Islet precursor cell (in vitro differentiated cells): ENCODE measurements at regions not wholly inside any gene's neighbourhood (a gene's known extent, or its start where the extent isn't known, plus 50 kb on each side); places are given as distances from the start of the nearest gene placed in this dataset.

Experiments used
- DNase-seq: peaks from one replicate; pipeline ENCODE4 v3.0.0-alpha.2; 2018

DNA sequence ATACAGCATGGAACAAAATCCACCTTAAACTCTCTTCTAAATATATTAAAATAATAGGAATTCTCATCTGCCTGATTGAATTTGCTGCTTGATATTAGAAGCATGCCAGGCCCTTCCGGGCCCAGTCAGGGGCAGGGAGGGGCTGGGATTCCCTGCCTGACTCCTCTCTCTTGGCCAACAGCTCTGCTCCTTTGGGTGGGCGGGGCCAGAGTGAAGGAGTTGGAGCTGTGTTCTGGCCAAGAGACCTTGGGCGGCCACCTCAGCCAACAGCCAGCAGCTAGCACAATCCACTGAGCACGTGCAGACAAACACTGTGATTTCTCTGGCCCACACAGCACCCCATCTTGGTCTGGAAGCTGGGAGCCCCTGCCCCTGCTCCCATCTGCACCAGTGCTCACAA, 140.3 kb downstream of the PJA1 start:
- peak; percentile 50 for DNase-seq

DNA sequence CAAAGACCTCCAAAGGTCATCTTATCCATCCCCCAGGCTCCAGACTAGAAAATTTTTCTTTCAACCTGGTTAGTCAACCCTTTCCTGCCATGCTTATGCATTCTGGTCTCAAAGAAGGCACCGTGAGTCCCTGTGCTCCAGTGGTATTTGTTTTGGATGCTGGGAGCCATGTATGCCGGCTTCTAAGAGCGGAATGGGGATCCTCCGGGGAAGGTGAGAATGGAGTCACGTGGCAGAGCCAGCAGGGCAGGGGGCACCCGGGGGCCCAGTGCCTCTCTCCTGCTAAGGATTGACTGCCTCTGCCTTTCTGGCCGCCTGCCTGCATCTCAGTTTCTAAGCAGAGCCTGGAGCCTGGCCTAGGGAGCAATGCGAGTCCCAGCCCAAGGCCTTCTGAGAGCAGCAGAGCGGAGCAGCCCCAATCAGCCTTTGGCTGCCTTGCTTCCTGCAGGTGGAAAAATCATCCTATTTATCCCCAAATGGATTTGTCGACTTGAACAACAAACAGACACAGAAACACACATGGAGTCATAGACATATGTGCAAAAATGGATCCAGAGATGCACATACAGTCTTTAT, 141.0 kb downstream of the PJA1 start:
- peak; percentile 26 for DNase-seq

DNA sequence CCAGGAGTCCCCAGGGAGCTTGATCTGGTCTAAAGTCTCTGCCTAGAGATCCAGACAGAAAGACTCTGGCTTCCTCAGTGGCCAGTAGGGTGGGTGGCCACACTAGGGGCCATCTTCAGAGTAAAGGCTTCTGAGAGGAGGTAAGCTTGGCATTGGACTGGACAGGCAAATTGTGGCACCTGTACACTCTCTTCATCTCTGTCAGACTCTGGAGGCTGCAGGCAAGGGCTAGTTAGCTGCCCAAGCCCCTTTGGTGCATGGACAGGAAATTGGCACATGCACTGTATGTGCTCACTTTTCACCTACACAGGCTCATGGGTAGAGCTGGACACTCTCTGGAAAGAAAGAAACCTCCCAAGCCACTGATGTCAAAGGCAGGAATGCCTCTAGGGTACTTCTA, 142.8 kb downstream of the PJA1 start:
- DNase-seq = no peak

DNA sequence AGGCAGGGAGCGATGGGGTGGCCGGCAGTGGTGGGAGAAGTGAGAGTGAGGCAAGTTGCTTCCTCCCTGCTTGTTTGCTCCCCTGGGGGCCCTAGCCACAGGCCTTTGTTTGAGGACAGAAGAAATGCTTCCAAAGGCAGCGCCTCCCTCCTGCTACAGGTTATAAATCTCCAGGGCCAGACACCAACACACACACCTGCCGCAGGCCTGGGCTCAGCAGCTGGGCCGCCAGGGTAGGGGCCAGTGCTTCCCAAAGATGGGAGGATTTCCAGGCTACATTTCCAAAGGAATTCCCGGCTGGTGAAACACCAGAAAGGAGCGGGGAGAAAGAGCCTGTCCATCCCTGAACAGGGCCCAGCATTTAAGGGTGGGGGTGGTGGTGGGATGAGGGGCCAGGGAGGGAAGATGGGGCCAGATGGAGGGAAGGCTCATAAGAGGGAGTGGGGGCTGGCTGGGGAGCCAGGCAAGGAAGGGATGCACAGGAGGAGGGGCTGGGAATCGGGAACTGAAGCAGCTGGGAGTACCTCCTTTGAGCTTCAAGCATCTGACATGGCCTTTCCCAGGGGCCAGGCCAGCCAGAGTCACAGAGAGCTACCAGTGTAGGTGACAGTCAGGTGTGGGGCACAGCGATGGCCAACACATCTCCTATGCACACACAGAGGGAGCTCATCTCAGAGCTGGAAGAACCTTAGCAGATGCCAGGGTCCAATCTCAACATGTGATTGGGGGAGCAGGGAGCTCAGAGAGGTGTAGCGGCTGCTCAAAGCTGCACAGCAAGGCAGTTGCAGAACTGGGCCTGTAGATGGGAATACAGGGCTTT, 143.9 kb downstream of the PJA1 start:
- DNase-seq = peak; percentile 53

DNA sequence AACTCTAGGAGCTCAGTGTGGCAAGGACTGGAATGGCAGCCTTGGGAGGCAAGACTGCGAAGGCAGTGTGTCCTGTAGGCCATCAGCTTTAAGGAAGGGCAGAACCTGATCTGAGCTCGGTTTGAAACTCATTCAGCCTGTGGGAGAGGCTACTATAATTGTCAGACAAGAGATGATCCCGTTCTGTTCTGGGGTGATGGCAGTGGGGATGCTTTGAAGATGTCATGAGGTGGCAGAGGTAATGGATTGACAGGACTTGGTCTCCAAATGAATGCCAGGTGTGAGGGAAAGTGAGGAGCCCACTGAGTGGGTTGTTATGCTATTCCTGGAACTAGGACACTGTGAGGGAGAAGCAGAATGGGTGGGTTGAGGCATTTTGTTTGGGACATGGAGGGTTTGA, 144.9 kb downstream of the PJA1 start:
- DNase-seq = peak; percentile 30

DNA sequence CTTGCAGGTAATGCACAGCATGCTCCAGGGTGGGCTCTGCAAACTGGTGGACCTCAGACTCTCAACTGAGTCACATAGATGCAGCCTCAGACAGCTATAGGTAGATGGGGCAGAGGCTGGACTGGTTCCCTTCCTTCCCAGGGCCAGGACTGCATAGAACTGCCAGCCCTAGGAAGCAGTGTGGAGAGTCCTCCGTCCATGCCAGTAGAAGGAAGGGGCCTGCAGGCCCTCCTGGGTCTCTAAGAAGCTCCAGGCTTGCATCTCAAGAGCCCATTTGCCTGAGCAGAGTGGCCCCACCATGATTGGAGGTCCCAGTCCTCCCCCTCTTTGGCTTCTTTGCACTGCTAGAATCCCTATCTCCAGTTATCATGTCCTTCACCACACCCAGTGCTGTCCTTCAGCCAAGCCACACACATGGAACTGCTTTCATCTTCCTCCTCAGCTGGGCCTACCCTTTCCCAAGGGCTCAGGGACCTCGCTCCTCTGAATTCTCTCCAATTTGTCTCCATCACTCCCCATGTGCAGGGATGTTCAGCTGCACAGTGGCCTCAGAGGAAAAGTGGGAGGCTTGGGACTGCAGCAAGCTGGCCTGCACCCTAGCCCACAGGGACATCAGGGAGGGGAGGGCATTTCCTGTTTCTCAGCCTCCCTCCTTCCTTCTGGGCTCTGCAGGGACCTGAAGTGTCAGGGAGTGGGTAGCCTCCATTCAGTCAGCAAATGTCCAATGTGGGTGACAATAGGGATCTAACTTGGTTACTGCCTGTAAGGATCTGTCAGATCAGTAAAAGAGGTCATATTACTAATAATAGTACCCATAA, 146.0 kb downstream of the PJA1 start:
- DNase-seq = peak; percentile 35

DNA sequence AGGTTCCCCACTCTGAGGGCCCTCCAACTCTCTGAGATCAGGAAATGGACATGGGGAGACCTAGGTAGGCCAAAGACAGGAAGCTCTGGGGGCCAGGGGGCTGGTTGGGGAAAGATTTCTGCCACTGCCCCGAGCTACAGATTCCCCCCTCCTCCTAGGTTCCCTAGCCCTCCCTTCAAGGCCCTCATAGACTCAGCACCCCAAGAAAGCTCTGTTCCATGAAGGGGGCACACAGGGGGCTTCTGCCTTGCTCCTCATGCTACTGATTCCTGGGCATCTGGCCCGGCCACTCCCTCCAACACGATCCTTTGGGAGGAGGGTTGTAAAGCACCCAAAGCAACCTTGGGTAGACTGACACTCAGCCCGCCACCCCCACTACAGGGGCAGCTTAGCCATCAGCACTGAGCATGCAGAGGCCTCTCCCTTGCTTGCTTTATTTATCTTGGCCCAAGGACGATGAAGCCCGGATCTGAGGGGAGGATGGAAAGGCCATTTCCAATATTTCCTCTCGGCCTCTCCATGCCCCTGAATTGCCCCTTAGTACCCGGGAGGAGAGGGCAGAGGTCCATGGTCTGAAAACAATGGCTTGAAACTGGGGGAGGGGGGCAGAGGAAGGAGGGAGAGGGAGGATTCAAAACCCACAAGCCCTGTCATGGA, 146.7 kb downstream of the PJA1 start:
- DNase-seq = no peak

DNA sequence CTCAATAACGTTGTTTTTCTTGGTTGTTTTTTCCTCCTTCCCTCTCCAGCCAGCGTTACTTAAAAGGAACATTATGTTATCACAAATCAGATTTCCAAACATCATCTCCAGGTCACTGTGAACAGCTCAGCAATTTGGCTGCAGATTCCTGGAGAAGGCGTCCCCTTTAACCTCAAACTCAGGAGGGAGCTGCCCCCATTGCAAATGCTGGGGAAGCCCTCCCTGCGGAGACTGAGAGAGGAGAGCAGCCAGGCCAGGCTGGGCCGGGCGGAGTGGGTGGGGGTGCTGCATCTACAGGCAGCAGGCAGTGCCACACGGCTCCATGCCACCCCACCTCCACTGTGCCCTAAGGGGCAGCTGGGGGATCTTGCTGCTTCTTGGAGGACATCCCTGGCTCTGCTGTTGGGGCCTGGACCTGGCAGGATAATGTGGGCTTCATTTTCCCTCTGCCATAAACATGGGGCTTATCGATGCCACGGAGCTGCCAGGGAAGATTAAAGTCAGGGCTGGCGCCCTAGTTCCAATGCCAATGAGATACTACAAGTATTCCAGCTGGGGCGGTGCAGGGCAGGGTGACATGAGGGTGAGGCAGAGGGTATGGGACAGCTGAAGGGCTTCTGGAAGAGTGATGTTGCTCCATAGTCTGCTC, 148.8 kb downstream of the PJA1 start:
- DNase-seq = peak; percentile 34

DNA sequence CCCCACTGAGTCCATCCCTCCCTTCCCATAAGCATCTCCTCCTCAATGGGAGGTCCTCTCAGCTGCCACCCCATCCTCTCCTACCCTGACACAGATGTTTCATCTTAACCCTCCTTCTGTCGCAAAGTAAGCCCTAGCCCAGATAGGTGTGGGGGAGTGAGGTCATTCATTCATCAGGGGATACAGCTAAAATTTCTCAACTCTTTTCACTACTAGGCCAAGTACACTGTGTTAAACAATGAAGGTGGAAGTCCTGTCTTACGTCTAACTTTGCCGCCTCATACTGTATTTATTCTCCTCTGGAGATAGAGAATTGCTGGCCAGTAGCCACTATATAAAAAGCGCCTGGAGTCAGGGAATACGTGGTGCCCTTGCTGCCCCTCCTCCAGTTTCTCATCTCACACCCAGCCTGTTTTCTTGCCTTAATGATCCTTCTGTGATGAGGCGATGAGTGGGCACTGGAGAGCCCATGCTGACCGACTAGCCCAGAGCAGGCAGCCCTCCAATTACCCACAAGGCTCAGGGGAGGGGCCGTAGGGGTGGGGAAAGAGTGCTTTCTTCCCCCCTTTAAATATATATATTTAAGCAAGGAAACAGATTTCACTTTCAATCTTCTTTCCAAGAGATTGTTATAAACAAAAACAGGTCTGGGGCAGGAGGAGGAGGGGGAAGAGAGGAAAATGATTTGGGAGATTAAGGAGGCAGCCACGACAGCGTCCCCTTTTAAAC, 149.5 kb downstream of the PJA1 start:
- DNase-seq = peak; percentile 20

DNA sequence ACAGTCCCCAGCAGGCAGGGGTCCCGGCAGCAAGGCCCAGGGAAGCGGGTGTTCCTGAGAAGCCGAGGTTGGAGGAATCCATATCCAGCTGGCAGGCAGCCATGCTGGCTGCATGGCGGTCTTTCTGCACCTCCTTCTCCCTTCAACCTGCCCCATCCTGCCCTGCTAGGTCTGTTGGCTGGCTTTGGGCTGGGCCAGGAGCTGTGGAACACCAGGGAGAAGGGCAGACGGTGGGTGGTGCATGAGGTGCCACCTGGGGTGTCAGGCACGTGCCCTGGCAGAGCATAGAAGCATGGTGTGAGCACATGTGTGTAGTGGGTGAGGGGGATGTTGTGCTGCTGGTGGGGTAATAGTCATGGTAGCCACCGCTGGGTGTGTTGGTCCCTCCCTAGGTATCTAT, 150.1 kb downstream of the PJA1 start:
- peak; percentile 24 for DNase-seq

DNA sequence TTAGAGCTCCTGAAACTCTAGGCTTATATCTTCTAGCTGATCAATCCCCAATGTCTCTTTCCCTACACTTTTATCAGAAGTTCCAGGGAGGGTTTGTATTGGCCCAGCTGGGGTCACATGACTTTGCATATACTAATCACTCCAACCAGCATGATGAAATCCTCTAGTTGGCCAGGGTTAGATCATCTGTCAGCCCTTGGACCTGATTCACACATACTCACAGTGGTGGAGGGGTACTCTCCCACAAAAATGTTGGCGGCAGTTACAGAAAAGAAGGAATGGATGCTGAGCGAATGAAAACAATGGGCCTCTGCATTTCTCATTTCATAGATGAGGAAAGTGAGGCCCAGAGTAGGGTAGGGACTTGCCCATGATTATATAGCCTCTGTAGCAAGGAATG, 151.1 kb downstream of the PJA1 start:
- DNase-seq = peak; percentile 21

DNA sequence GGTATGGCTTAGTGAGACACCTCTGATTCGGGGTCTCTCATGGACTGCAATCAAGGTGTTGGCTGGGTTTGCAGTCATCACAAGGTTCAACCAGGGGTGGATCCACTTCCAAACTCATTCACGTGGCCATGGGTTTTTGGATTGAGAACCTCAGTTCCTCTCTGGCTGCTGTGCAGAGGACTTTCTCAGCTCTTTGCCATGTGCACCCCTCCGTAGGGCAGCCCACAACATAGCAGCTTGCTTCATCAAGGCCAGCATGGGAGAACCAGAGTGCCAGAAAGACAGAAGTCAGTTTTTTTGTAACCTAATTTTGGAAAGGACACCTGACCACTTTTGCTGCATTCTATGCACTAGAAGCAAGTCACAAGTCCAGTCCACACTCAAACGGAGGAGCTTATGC, 154.9 kb downstream of the PJA1 start:
- peak; percentile 22 for DNase-seq

DNA sequence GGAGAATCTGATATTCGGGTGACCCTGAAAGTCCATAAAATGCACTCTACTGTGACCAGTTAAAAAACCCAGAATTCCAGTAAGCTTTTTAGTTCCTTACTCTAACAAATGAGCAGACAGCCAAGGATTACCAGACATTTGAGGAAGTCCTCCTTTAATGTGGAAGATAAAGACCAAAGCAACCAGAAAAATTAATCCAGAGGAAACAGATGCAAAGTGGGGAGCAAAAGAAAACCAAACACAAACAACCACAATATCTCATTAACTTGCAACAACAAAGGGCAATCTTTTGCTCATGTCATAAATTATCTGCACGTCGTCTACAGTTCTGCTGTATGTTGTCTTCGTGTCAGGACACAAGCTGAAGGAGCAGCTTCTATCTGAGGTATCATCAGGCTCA, 164.4 kb downstream of the PJA1 start:
- no peak for DNase-seq

DNA sequence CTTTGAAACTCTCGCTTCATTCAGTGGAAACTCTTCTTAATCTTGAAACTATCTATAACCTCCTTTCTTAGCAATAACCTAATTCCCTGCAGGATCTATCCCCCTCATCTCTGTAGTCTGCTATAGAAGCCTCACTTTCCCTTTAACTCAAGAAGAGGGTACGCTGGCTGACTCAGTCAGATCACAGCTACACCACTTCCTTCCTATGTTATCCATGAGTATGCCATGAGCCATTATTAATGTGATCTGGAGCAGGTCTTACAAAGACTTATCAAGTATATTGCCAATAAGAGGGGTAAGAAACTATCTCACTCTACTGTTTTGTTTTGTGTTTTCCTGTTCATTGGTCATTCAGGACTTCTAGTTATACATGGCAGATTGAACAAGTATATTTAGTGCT, 165.3 kb downstream of the PJA1 start:
- no peak for DNase-seq

DNA sequence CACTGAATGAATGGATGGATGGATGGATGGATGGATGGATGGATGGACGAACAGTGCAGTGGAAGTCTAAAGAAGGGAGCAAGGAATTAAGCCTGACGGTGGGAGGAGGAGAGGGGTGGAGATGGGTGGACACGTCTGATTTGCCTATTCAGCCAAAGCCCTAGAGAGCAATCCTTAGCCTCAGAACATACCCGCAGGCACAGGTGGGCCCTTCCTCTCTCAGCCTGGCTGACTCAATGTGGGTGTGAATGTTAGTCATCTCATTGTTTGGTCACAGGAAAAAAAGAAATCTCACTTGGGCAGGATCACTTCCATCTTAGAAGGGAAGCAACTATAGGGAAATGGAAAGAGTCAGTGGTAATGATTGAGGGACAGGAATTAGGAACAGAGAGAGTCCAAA, 165.9 kb downstream of the PJA1 start:
- DNase-seq = peak; percentile 49

DNA sequence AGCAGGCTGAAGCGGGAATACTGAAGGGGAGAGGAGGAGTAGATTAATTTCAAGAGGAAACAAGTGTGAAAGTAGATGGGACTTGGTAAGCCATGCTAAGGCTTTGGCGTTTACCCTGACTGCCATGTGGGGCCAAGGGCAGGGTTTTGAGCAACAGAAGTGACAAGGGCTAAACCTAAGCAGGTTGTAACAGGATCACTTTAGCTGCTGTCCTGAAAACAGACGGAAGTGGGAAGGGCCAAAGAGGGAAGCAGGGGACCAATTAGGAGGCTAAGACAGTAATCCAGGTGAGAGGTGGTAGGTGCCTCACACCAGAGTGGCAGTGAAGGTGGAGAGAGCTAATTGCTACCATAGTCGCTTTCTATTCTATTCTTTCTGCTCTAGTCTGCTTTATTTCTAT, 166.5 kb downstream of the PJA1 start:
- DNase-seq = peak; percentile 22

DNA sequence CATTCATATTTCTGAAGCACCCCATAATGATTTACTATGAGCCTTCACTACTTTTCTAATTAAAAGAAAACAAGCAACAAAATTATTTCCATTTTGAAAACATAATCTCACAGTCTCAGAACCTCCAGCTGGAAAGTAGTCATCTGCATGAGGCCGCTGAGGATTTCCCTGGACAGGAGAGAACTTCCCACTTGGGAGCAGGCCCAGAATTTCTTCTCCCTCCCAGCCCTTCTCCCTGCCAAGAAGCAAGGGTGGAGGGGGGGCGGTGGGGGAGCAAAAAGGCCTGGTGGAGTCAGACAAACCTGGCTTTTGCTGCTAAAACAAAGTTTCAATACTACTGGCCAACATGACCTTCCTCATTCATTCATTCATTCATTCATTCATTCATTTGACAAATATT, 167.3 kb downstream of the PJA1 start:
- DNase-seq = no peak

DNA sequence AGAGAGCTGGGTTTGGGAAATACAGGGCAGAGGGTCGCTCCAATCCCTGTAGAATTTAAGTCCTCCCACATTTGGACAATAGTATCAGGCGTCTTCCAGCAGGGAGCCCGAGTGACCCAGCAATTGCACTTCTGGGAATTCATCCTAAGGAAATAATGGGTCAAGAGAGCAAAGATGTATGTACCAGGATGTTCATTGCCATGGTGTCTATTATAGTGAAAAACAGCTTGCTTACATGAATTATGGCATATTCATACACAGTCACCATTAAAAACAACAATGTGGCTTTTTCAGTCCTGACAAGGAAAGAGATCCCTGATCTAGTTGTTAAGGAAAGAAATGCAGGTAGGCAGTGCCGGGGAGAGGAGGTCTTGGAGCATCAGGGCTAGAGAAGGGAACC, 167.7 kb downstream of the PJA1 start:
- DNase-seq = no peak

DNA sequence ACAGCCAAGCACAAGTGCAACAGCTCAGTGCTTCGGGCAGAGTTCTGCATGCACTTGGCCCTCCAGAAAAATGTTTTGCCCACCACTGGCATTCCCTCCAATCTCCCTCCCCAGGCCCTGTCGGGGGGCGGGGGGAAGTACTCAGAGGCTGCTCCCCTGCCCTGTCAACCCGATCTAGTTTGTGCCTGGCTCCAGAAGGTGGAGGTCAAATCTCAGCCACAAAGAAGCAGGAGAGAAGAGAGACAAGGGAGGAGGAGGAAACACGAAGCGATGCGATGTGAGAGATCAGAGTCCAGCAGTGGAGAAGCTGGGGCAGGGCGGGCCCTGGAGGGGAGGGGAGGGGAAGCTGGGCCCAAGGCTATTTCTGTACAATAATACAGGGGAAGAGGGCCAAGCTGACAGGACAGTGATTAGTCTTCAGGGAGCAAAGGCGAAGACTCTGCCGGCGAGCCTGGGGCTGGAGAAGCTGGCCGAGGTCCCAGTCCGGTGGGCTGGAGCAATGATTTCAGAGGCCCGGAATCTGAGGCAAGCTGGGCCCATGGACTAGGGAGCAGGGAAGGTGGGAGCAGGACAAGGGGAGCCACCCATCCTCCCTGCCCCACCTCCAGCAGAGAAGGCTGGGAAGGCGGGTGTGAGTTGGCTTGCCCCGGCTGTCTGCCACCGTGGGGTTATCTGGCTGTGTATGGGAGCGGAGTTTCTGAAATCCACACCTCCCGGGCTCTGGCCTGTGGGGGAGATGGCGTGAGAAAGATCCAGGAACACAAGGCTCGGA, 167.1 kb downstream of the EFNB1 start:
- DNase-seq = peak; percentile 38

DNA sequence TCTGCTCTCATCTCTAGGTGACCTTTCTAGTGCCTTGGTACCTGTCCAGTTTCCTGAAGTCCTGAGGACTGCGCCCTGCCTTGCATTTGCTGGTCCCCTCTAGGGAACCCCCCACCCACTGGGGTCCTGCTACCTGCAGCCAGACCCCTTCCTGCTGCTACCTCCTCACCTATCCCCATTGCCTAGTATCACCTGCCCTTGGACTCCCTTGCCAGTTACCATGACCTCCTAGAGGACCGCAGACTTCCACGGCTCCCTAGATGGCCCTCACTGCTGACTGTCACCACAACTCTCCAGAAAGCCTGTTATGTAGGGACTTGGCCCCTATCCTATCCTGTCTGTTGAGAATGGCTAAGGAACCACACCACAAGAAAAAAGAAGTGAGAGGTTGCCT, 166.6 kb downstream of the EFNB1 start:
- DNase-seq = no peak

DNA sequence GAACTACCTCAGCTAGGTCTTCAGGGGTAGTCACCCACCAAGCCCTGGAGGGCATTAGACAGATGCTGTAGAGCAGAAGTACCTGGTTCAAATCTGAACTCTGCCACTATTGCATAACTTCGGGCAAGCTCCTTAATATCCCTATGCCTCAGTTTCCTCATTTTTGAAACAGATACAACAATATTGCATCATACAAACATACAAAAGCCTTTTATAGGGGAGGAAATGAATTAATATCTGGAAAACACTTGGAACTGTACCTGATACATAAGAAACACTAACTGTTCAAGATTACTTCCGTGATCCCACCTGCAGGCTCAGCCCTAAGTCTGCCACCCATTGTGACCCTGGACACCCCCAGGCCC, 166.1 kb downstream of the EFNB1 start:
- peak; percentile 27 for DNase-seq
